Fibroblast of pulmonary artery (primary cell): ENCODE measurements at regions not wholly inside any gene's neighbourhood (a gene's known extent, or its start where the extent isn't known, plus 50 kb on each side); places are given as distances from the start of the nearest gene placed in this dataset.

Experiments used
- DNase-seq: peaks from one replicate; pipeline ENCODE4 v3.0.0-alpha.2; 2010; ENCODE audit warnings: low read depth
- H3K4me3 ChIP-seq: replicated peaks from 2 replicates; pipeline ENCODE4 v1.5.1; 2011; ENCODE audit warnings: low read depth, mild to moderate bottlenecking, control low read depth, low read length, moderate library complexity
- TF ChIP-seq, protein P1 (sequence below): IDR thresholded peaks from 2 replicates; pipeline ENCODE4 v1.5.1; 2011; ENCODE audit warnings: mild to moderate bottlenecking, control low read depth, low read length, inconsistent platforms; ENCODE audit errors: missing control alignments

DNA sequence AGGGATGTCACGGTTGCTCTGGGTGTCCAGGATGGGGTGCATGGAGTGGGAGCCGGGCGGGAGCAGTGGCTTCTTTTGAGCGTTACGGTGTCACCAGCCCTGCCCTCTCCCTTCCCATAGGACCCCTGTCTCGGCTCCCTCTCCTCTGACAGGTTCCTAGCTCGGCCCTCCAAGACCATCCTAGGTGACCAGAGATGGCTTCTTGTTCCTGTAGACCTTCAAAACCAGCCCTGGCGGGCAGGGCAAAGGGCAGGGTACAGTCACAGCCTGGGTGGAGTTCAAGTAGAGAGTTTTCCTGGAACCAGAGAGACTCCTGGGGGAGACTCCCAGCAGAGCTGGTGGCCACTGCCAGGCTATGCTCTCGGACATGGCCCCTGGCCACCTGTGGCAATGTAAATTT is 345.6 kb upstream of the AJAP1 start:
- no peak for DNase-seq
- H3K4me3 ChIP-seq, result no peak overlapping the region
- TF ChIP-seq, protein P1, sequence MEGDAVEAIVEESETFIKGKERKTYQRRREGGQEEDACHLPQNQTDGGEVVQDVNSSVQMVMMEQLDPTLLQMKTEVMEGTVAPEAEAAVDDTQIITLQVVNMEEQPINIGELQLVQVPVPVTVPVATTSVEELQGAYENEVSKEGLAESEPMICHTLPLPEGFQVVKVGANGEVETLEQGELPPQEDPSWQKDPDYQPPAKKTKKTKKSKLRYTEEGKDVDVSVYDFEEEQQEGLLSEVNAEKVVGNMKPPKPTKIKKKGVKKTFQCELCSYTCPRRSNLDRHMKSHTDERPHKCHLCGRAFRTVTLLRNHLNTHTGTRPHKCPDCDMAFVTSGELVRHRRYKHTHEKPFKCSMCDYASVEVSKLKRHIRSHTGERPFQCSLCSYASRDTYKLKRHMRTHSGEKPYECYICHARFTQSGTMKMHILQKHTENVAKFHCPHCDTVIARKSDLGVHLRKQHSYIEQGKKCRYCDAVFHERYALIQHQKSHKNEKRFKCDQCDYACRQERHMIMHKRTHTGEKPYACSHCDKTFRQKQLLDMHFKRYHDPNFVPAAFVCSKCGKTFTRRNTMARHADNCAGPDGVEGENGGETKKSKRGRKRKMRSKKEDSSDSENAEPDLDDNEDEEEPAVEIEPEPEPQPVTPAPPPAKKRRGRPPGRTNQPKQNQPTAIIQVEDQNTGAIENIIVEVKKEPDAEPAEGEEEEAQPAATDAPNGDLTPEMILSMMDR, result no peak

DNA sequence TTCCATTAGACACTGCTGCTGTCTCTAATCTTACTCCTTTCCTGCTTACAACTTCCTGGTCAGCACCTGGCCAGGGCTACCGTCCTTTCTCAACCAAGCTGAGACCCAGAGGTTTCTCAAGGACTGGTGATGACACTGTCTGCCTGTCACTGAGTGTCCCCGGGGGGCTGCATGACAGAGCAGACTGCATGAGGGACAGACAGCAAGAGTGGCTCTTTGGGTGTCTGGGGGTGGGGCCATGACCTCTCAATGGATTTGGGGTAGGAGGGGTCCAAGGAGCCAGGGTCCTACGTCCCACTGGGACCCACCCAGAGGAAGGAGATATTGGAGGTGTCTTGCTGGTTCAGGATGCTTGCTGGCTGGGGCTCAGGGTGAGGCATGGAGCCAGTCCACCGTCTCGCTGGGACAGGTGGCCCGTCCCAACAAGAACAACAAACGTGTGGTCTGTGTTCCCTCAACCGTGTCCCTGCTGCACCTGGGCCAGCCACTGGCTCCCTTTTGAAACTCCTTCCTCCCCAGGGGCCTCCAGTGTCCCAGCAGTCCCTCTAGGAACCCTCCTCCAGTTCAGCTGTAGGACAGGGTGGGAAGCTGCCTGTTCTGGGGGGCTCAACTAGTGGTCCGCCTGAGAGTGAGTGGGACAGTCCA is 344.6 kb upstream of the AJAP1 start:
- TF ChIP-seq, protein P1, result no peak
- H3K4me3 ChIP-seq, result no peak overlapping the region
- no peak for DNase-seq

DNA sequence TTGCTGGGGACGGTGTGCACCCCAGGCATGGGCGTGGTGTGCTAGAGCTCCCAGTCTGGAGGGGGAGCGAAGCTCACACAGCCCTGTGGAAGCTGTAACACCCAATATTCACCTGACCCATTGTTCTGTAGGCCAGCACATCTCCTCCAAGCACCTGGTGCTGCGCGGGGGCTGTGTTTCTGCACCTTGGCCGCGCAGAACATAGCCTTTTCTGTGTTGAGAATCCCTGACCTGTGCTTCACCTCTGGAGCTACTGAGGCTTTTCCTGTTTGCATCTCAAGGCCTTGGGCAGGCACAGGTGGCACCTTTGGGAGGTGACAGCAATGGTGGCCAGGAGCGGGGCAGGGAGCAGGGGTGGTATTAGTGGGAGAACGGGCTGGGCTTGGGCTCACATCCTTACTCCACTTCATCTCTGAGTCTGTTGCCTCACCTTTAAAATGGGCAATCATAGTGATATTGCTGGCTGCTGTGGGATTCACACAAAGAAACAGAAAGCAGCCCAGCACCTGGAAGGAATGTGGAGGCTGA is 343.9 kb upstream of the AJAP1 start:
- TF ChIP-seq, protein P1, result no peak
- DNase-seq, result no peak
- no peak overlapping the region for H3K4me3 ChIP-seq

DNA sequence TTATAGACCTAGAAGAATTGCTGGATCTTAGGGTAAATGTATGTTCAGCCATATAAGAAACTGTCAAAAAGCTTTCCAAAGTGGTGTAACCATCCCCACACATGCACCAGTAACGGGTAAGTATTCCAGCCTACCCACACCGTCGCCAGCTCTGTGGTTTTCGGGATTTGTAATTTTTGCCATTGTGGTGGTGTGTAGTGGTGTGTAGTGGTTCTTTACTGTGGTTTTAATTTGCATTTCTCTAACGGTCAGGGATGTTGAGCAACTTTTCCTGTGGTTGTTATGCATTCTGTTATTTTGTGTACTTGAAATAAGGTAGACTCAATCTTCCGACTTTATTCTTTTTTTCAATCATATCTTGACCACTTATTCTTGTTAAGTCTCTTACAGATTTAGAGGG is 342.4 kb upstream of the AJAP1 start:
- no peak overlapping the region for H3K4me3 ChIP-seq
- TF ChIP-seq, protein P1, result no peak

DNA sequence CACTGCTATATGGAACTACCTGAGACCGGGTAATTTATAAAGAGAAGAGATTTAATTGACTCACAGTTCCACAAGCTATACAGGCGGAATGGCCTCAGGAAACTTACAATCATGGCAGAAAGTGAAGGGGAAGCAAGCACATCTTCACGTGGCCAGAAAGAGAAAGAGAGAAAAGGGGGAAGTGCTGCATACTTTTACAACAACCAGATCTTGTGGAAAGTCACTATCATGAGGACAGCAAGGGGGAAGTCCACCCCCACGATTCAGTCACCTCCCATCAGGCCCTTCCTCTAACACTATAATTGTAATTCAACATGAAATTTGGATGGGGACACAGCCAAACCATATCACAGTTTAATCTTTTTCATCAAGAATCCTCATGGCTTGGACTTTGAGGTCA is 339.2 kb upstream of the AJAP1 start:
- TF ChIP-seq, protein P1, result no peak
- no peak overlapping the region for H3K4me3 ChIP-seq
- DNase-seq, result no peak

More for the DNA sequence above, 342.4 kb upstream of the AJAP1 start:
- DNase-seq, result no peak

DNA sequence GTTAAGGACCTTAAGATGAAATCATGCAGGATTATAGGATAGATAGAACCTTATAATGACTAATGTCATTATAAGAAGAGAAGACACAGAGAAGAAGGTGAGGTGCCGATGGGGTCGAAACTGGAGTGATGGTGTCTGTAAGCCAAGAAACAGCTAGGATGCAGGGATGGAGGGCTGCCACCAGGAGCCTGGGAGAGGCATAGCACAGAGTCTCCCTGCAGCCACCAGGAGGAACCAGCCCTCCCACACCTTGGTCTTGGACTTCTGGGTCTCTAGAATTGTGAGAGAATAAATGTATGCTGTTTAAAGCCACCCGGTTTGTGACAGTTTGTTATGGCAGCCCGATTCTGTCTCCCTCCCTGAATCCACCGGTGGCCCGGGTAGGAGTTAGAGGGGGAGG is 337.2 kb upstream of the AJAP1 start:
- DNase-seq, result no peak
- TF ChIP-seq, protein P1, result no peak
- H3K4me3 ChIP-seq, result no peak overlapping the region

DNA sequence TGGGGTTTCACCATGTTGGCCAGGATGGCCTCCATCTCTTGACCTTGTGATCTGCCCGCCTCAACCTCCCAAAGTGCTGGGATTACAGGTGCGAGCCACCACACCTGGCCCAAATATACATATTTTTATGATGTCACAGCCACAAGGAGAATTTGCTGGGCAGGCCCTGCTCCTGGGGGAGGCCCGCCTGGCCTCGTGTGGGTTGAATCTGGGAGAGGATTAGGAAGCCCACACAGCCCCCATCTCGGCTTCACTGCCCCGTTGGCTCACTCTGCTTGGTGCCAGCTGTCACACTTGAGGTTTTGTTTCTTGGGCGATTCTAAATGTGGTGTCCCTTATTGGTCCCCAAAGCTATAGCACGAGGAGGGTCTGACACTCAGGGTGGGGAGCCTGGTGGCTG is 335.7 kb upstream of the AJAP1 start:
- TF ChIP-seq, protein P1, result no peak
- H3K4me3 ChIP-seq, result no peak overlapping the region
- no peak for DNase-seq
